Stimulated activated CD8-positive, alpha-beta memory T cell treated with anti-CD3 and anti-CD28 coated beads, Interleukin-15, amount 100 ng/mL, for 48 hours (primary cell): ENCODE measurements at regions not wholly inside any gene's neighbourhood (a gene's known extent, or its start where the extent isn't known, plus 50 kb on each side); places are given as distances from the start of the nearest gene placed in this dataset.
"Not testable (repeated sequence)": the region's sequence is repeated elsewhere in the genome, so short reads cannot be mapped to it uniquely, and the experiment has no call there.

ENCODE experiments used
- DNase-seq, 2 donors: peaks; one replicate each; pipeline ENCODE4 v3.0.0-alpha.2; 2020; ENCODE audit warnings: low read depth in 2 of 2

DNA sequence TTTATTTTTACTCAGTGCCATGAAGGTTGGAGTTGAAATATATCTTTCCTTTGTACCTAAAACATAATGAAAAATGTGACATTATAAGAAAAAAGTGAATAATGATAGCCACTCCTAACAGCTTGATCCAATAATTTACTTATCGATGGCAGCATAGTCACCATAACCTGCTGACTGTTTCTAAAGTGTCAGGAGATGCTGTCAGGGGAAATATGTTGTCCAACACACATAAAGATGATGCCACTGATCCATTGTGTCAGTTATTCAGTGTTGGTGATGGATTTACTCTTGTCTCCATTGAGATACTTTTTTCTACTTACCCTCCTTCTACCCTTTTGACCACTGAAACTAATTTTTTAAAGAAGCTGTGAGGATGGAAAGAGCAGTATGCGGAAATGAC, 1006.9 kb upstream of the TMEFF2 start:
- no peak for DNase-seq

DNA sequence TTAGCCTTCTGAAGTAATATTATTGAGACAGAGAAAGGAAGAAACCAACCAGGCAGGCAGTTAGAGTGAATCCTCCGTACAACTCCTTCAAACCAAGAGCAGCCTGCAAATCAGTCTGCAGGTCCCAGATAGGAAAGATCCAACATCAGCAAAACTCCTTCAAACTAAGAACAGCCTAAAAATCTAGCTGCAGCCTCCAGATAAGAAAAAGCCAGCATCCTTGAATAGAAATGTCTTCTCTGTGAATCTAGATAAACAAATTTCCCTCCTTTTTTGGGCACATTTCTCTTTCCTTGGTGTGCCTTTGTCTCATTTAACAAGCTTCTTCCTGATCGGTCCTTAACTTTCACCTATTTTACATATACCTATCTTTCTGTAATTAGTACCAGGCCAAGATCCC, 1004.6 kb upstream of the TMEFF2 start:
- no peak for DNase-seq

DNA sequence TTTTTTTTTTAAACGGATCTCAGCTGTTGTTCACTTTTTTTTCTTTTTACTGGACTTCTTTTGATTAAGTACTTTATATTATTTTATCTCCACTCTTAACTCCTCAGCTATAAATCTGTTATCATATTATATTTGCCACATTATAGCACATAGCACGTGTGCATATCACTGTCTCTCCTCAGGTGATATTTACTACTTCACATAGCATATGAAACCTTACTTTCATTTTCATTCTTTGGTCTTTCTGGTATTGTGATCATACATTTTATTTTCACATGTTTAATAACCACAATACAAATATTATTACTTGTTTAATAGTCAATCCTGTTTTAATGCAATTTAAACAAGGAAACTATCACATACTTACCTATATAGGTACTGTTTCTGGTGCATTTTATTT, 993.1 kb upstream of the TMEFF2 start:
- DNase-seq, result no peak

DNA sequence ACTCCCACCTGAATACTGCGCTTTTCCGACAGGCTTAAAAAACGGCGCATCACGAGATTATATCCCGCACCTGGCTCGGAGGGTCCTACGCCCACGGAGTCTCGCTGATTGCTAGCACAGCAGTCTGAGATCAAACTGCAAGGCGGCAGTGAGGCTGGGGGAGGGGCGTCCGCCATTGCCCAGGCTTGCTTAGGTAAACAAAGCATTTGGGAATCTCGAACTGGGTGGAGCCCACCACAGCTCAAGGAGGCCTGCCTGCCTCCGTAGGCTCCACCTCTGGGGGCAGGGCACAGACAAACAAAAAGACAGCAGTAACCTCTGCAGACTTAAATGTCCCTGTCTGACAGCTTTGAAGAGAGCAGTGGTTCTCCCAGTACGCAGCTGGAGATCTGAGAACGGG, 976.2 kb upstream of the TMEFF2 start:
- not testable (repeated sequence) for DNase-seq

DNA sequence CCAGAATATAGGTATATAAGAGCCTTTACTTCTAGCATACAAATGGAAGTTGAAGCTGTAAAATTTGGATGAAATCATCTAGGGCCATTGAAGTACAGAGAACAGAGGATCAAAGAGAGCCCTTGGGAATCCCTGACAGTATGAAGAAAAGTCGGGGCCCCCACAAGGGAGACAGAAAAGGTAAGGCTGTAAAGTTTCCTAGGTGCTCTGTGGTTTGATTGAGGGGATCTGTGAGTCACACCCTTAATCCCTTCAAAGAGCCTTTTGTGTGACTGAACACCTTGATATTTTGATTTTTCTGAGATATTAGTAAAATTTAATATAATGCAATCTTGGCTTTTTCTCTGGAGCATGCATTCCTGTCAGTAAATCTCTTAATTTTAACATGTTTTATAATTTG, 961.7 kb upstream of the TMEFF2 start:
- no peak for DNase-seq

DNA sequence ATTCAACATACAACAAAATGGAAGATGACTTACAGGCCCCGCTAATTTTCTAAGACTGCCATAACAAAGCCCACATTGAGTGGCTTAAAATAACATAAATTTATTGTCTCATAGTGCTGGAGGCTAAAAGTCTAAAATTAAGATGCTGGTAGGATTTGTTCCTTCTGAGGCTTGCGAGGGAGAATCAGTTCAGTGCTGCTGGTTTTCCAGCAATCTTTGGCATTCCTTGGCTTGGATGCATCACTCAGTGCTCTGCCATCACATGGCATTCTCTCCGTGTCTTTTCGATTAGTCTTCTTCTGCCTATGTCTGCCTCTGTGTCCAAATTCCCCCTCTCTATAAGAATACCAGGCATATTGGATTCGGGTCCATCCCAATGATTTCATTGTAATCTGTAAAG, 959.3 kb upstream of the TMEFF2 start:
- no peak for DNase-seq

DNA sequence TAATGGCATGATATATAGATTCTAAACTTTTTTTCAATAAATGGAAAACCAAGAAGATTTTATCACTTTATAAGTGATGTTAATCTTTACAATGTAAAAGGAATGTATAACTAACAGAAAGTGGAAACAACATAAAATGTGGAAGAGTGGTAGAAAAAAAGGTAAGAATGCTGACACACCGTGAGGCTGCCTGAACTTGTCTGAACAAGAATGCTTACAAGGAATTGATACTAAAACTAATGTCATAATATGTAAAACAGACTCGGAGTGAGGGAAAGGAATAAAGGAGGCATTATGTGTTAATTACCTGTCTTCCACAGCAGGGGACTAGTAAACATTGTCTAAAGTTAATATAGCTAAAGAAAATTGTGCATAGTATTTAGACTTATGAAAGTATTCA, 958.8 kb upstream of the TMEFF2 start:
- DNase-seq, result no peak

DNA sequence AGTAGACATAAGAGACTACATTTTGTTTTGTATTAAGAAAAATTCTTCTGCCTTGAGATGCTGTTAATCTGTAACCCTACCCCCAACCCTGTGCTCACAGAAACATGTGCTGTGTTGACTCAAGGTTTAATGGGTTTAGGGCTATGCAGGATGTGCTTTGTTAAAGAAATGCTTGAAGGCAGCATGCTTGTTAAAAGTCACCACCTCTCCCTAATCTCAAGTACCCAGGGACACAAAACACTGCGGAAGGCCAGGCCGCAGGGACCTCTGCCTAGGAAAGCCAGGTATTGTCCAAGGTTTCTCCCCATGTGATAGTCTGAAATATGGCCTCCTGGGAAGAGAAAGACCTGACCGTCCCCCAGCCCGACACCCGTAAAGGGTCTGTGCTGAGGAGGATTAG, 947.7 kb upstream of the TMEFF2 start:
- not testable (repeated sequence) for DNase-seq

DNA sequence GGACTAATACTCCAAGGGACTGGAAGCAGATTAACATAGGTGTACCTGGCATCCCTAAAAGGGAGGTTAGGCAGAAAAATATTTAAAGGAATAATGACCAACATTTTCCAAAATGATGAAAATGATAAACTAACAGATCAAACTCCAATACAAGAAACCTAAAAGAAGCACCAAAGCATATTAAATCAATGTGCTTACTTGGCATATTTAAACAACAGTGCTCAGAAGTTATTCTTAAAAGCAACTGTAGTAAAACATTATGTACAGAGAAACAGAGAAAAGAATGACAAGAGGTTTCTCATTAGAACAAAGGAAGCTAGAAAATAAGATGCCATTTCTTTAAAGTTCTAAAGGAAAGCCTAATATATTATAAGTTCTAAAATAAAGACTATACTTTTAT, 947.3 kb upstream of the TMEFF2 start:
- DNase-seq, result no peak

DNA sequence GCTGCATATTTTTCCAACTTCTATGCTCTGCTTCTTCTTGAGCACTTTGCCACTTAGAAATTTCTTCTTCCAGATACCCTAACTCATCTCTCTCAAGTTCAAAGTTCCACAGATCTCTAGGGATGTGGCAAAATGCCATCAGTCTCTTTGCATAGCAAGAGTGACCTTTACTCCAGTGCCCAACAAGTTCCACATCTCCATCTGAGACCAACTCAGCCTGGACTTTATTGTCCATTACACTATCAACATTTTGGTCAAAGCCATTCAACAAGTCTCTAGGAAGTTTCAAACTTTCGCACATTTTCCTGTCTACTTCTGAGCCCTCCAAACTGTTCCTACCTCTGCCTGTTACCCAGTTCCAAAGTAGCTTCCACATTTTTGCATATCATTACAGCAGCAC, 946.2 kb upstream of the TMEFF2 start:
- not testable (repeated sequence) for DNase-seq

DNA sequence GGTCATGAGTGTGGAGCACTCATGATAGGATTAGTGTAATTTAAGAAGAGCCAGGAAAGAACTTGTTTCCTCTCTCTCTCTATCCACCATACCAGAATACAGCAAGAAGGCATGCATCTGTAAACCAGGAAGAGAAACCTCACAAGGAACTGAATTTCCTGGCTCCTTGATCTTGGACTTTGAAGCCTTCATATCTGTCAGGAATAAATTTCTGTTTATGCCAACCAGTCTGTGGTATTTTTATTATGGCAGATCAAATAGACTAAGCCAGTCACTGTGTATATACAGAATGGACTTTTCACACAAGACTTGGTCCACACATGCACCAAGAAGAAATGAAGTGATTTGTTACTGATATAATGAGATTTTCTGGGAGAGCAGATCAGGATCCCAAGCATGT, 930.1 kb upstream of the TMEFF2 start:
- DNase-seq, result no peak

DNA sequence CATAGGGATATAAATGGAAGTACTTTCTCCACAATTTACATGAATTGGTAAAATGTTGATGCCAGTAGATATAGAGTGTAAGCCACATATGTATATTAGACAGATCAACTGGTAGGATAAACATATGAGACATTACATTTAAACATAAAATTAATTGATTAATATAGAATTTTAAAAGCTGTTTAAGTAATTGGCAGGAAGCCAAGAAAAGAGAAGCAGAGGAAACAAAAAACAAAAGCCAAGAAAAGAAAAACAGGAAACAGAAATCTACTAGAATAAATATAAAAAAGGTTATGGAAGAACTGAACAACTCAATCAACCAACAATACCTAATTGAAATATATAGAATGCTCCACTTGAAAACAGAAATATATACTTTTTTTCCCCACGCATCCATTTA, 920.1 kb upstream of the TMEFF2 start:
- DNase-seq, result no peak

DNA sequence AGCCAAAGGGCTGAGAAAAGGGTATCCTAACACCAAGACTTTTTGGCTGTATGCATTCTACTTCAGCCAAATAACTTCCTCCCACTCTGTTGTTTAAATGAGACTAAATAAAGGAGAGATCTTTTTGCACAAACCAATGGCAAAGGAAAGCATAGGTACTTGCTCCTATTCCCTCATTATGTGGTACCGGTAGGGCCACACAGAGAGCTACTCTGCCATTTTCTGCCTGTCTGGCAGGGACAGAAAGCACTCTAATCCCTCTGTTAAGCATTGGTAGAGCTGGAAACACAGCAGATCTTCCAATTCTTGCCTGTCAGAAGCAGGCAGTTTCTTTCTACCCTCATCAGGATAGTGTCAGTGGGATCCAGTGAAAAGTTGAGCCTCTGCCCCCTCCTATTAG, 918.3 kb upstream of the TMEFF2 start:
- no peak for DNase-seq

DNA sequence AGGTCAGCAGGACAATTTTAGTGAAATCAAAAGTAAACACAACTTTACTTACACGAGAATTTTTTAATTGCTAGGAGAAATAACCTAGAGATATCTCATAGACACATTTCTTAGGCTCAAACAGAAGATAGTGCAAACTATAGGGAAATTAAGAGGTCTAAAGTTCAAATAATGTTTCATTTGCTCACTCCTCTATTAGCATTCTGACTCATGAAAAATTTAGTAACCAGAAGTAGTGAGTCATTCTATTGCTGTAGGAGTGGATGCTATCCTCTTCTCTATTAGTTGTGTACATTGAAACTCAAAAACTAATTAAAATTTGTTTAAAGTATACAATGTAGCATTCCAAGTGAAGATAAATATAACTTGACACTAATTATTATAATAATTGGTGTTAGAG, 908.3 kb upstream of the TMEFF2 start:
- no peak for DNase-seq

DNA sequence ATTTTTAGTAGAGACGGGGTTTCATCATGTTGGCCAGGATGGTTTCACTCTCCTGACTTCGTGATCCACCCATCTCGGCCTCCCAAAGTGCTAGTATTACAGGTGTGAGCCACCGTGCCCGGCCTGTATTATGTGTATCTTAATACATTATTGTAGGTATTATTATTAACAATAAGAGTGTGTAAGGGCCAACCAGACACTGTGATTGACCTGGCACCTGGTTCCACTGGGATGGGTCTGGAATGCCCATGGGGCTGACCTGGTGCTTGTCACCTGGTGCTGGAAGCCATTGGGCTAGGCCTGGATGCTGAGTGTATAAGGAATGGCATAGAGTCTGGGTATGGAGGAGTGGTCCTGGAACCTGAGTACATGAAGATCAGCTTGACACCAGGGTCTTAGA, 906.9 kb upstream of the TMEFF2 start:
- no peak for DNase-seq

DNA sequence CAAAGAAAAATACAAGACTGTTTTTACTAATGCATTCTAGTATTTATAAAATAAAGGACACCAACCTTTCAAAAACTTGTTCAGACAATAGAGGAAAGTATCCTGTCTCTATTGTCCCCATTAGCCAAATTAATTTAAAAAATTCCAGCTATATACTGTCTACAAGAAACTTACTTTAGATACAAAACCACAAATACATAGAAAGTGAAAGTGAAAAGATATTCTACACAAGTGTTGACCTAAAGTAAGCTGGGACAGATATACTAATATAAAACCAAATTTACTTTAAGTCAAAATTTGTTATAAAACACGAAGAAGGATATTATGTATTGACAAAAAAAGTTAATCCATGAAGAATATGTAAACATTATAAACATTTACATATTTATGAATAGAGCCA, 893.3 kb upstream of the TMEFF2 start:
- DNase-seq, result no peak

DNA sequence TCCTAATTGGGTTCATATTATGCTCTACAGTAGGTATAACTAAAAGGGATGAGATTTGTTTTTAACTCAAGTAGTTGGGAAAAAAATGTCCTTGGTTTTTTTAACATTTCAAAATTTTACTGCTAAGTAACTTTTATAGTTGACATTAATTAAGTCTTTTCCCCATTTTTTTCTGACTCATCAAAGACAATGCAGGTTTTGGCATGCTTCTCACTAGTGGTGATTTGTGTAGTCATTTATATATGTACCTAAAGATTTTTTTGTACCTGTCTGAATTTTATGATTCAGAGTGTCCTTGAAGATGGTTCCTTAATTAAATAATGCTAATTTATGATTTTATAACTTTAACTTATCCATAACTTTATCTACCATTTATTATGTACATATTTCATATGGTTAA, 882.3 kb upstream of the TMEFF2 start:
- no peak for DNase-seq

DNA sequence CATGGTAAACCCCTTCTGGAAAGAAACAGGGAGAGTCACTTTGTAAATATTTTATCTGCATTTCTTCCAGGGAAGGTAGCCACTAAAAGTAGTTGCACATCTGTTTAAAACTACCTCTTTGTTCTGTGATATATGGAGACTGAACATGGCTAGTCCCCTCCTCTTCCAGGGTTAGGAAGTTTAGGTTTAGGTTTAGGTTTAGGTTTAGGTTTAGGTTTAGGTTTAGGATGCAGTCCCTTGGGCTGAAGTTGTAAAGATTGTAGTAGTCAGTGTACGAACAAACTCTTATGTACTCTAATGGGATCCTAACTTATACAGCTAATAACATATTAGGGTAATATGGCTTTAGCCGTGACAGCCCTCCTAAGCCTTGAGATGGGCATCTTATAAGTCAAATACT, 880.2 kb upstream of the TMEFF2 start:
- no peak for DNase-seq

DNA sequence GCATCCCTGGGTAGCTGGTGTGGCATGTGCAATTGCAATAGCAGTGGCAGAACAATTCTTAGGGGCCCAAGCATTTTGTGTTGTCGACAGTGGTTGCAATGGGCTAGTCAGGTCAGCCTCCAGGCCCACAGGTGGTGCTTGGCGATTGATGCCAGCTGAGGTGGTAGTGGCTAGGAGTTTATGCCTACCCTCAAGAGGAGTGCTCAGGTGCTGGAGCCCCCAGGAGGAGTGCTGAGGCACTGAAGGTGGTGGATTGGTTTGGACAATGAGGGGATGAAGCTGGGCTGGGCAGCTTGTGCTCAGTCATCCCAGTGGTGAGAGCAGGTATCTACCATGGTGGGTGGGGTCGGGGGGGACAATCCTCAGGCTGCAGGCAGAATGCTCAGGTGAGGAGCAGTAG, 877.9 kb upstream of the TMEFF2 start:
- DNase-seq, result no peak

DNA sequence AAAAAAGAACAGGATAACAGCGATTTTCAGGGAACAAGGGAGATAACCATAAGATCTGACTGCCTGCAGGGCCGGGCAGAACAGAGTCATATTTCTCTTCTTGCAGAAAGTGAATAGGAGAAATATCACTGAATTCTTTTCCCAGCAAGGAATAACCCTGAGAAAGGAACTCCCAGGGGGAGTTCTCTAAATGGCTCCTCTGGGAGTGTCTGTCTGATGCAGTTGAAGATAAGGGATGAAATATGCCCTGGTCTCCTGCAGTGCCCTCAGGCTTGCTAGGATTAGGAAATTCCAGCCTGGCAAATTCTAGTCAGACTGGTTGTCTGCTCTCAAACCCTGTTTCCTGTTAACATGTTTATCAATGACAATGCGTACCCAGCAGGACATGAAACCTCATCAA, 830.8 kb upstream of the TMEFF2 start:
- not testable (repeated sequence) for DNase-seq

DNA sequence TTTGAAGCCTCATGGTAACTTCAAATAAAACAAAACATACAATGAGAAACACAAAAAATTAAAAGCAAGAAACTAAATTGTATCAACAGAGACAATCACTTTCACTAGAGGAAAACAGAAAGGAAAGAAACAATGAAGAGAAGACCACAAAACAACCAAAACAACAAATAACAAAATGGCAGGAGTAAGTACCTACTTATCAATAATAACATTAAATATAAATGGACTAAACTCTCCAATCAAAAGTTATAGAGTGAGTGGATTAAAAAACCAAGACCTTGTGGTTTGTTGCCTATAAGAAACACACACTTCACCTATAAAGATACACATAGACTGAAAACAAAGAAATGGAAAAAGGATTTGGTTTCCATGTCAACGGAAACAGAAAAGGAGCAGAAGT, 830.1 kb upstream of the TMEFF2 start:
- DNase-seq, result no peak

DNA sequence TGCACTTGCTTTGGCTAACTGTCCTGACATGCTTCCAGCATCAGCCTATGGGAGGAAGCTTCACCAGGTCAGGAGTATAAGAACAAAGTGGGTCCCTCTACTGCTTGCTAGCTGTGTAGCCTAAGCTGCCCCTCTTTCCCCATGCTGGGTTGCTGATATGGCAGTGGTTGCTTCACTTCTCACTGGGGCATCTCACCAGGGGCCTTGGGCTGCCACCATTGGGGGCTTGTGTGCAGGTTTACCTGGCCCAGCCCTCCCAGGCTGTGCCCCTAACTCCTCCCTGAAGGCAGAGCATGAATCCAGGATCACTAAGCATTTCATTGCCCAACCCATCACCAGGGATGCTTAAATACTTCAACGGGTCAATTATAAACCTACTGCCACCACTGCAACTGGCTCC, 817.1 kb upstream of the TMEFF2 start:
- DNase-seq, result no peak

DNA sequence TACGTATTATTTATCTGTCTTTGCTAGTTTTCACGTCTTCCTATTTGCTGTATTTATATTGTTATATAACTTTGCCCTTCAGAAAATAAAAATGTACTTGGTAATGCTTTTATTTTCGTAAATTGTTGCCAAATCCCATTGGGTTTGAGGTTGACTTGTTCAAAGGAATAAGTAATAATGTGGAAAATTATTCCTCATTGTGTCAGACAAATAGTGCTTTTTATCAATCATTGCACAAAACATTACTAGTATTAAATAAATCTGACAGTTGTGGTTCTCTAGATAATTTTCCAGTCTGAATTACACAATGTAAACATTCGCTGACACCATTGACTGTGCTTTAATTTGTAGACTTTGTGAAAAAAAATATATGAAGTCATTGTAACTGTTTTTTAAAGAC, 798.3 kb upstream of the TMEFF2 start:
- DNase-seq, result no peak

DNA sequence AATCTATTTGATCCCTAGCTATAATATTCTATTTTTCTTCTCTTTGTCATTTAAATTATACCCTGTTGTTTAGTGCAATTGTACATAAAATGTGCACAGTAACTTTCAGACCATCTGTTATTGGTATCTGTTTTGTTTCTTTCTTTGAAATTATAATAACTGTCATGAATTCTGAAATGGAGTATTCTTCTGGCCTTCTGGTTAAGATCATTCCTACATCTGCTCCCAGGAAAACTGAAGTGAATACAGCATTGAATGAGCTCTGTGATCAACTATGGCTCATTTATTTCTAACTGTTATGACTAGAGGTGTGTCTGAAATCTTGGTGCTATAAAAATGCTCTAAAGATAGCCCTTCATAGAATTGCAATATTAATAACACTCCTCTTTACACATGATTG, 788.4 kb upstream of the TMEFF2 start:
- DNase-seq, result no peak

DNA sequence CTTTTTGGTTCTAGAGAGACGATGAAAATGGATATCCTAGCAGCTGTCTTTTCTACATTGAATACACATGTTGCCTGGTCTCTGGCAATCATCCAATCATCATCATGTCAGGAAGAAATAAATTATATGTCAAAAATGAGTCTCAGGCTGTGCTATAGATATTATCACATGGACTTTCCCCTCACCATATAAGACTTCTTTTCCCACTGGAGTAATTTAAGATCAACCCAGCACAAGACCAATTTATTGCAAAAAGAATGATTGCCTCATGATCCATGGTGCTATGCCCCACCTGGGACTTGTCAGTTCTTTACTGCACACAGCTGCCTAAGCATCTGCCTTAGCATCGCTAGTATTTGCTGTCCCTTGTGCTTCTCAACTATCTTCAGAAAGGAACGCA, 783.7 kb upstream of the TMEFF2 start:
- DNase-seq, result no peak
